ENCODE measurements at regions not wholly inside any gene's neighbourhood (a gene's known extent, or its start where the extent isn't known, plus 50 kb on each side); places are given as distances from the start of the nearest gene placed in this dataset.

GRCh38 chr15:38069511-38070011 lies 135.1 kb downstream of the TMCO5A start:
- no peak for TF ChIP-seq EZH2phosphoT487 (IDR thresholded peaks at IDR 0.05; ENCODE audit: low read depth, severe bottlenecking, unreplicated experiment)
- TF ChIP-seq, protein P1, sequence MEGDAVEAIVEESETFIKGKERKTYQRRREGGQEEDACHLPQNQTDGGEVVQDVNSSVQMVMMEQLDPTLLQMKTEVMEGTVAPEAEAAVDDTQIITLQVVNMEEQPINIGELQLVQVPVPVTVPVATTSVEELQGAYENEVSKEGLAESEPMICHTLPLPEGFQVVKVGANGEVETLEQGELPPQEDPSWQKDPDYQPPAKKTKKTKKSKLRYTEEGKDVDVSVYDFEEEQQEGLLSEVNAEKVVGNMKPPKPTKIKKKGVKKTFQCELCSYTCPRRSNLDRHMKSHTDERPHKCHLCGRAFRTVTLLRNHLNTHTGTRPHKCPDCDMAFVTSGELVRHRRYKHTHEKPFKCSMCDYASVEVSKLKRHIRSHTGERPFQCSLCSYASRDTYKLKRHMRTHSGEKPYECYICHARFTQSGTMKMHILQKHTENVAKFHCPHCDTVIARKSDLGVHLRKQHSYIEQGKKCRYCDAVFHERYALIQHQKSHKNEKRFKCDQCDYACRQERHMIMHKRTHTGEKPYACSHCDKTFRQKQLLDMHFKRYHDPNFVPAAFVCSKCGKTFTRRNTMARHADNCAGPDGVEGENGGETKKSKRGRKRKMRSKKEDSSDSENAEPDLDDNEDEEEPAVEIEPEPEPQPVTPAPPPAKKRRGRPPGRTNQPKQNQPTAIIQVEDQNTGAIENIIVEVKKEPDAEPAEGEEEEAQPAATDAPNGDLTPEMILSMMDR (IDR thresholded peaks at IDR 0.05; ENCODE audit: poor library complexity), result no peak
